Upper lobe of left lung (tissue), 6 donors: ENCODE measurements at regions not wholly inside any gene's neighbourhood (a gene's known extent, or its start where the extent isn't known, plus 50 kb on each side); places are given as distances from the start of the nearest gene placed in this dataset.

Experiments used
- ATAC-seq, 2 donors: fragments of 200-7000 bp; cut with Tn5 transposase; one replicate each; pipeline ENCODE4 v1.9.1; 2022; ENCODE audit warnings: mild to moderate bottlenecking in 2 of 2, moderate library complexity in 2 of 2; ENCODE audit not compliant: low FRiP score in 2 of 2
- DNase-seq, 2 donors: peaks; one replicate each; pipeline ENCODE4 v3.0.0-alpha.2; 2019 to 2020
- H3K27ac ChIP-seq, 4 donors: fragments of 200-600 bp; sonication (generic); one replicate each; pipeline ENCODE4 v1.5.1; 2016 to 2019
- H3K27me3 ChIP-seq, 4 donors: fragments of 200-600 bp; sonication (generic); one replicate each; pipeline ENCODE4 v1.5.1; 2017 to 2019
- H3K36me3 ChIP-seq, 4 donors: fragments of 200-600 bp; sonication (generic); one replicate each; pipeline ENCODE4 v1.5.1; 2016 to 2019
- H3K4me1 ChIP-seq, 4 donors: fragments of 200-600 bp; sonication (generic); one replicate each; pipeline ENCODE4 v1.5.1; 2018 to 2019
- H3K4me3 ChIP-seq, 4 donors: fragments of 200-600 bp; sonication (generic); one replicate each; pipeline ENCODE4 v1.5.1; 2017 to 2019; ENCODE audit warnings: mild to moderate bottlenecking in 2 of 4, moderate library complexity in 1 of 4
- H3K9me3 ChIP-seq, 4 donors: fragments of 200-600 bp; sonication (generic); one replicate each; pipeline ENCODE4 v1.5.1; 2018 to 2019
- EP300 ChIP-seq, 4 donors: sonication (generic); formaldehyde crosslinking; IDR thresholded peaks; one replicate each; pipeline ENCODE4 v1.5.1; 2017; ENCODE audit warnings: antibody characterized with exemption in 4 of 4, control low read depth in 2 of 4
- POLR2A ChIP-seq, 4 donors: fragments of 450-650 bp; IDR thresholded peaks; one replicate each; pipeline ENCODE4 v1.5.1; 2016 to 2017; ENCODE audit warnings: antibody characterized with exemption in 4 of 4, mild to moderate bottlenecking in 2 of 4
- POLR2AphosphoS5 ChIP-seq, 2 donors: sonication (generic); formaldehyde crosslinking; IDR thresholded peaks; one replicate each; pipeline ENCODE4 v1.5.1; 2017; ENCODE audit warnings: antibody characterized with exemption in 2 of 2
- WGBS, 2 donors: methylation state at CpG; one replicate each; pipeline ENCODE4 v1.1.5; 2017 to 2018; 5-methylcytosine and 5-hydroxymethylcytosine counted together
- TF ChIP-seq, protein P1 (sequence below), 6 experiments: fragments of 450-650 bp in 4 of 6; fragments of 200-600 bp in 2 of 6; sonication (generic) in 2 of 6; IDR thresholded peaks; one replicate each; pipeline ENCODE4 v1.5.1; 2016 to 2019; ENCODE audit warnings: antibody characterized with exemption in 6 of 6
- donor health status: DM: no; HTN: no; CAD: no; lungs with moderate emphysema.
- donor health status: DM: no; HTN: yes; CAD: no; lungs with severe emphysema.

GRCh38 chr6:133754298-133754697 is 134.6 kb upstream of the TCF21 start:
- H3K9me3 ChIP-seq, result no peaks in the 10 kb centered on the region
- TF ChIP-seq EP300 (IDR thresholded peaks at IDR 0.05) (no peak), POLR2AphosphoS5 (IDR thresholded peaks at IDR 0.05) (no peak), POLR2A (IDR thresholded peaks at IDR 0.05) (no peak)
- TF ChIP-seq, protein P1, sequence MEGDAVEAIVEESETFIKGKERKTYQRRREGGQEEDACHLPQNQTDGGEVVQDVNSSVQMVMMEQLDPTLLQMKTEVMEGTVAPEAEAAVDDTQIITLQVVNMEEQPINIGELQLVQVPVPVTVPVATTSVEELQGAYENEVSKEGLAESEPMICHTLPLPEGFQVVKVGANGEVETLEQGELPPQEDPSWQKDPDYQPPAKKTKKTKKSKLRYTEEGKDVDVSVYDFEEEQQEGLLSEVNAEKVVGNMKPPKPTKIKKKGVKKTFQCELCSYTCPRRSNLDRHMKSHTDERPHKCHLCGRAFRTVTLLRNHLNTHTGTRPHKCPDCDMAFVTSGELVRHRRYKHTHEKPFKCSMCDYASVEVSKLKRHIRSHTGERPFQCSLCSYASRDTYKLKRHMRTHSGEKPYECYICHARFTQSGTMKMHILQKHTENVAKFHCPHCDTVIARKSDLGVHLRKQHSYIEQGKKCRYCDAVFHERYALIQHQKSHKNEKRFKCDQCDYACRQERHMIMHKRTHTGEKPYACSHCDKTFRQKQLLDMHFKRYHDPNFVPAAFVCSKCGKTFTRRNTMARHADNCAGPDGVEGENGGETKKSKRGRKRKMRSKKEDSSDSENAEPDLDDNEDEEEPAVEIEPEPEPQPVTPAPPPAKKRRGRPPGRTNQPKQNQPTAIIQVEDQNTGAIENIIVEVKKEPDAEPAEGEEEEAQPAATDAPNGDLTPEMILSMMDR (IDR thresholded peaks at IDR 0.05), result no peak
- peak overlapping the region in 1 of 4 donors; percentile 59 for H3K27ac ChIP-seq
- H3K27me3 ChIP-seq, result no peaks in the 10 kb centered on the region
- no peak overlapping the region for H3K4me3 ChIP-seq
- WGBS, 2 donors, result 75 to 87% methylated on average over 1 of the region's 1 CpG
- DNase-seq (no peak), ATAC-seq (no peak)
- H3K4me1 ChIP-seq, result no peaks in the 10 kb centered on the region
- no peaks in the 10 kb centered on the region for H3K36me3 ChIP-seq

- WGBS, 2 donors, result 70 to 76% methylated on average over 3 of the region's 3 CpGs
- H3K9me3 ChIP-seq, result no peaks in the 10 kb centered on the region
- no peaks in the 10 kb centered on the region for H3K27me3 ChIP-seq
- TF ChIP-seq POLR2AphosphoS5 (IDR thresholded peaks at IDR 0.05) (no peak), EP300 (IDR thresholded peaks at IDR 0.05) (no peak), POLR2A (IDR thresholded peaks at IDR 0.05) (no peak)
- TF ChIP-seq, protein P1 (IDR thresholded peaks at IDR 0.05), result no peak
- DNase-seq (no peak), ATAC-seq (peak in 1 of 2 donors; percentile 75)
- H3K4me3 ChIP-seq, result no peak overlapping the region
- H3K4me1 ChIP-seq, result no peaks in the 10 kb centered on the region
- H3K36me3 ChIP-seq, result no peaks in the 10 kb centered on the region
- peak overlapping the region; percentile 37 to 75 (median 42) for H3K27ac ChIP-seq
These were observed 132.7 kb upstream of the TCF21 start for GRCh38 chr6:133756078-133756695.

DNA sequence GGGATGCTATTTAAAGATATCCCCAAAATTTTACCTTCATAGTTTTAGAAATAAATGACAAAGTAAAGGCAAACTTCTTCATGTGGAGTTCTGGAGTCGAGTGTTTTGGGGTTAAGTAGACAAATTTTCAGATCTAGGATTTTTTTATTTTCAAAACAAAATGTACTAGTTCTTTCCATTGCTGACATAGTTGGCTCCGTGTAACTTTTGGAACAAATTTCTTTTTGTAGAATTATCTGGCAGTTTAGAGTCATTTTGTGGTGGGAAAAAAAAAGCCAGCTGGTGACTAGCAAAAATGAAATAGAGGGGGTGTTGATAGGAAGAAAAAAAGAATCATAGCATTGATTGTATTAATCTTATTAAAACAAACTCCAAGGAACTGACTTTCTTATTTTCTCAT is 131.6 kb upstream of the TCF21 start:
- Histone ChIP-seq H3K4me3 (no peak overlapping the region), H3K4me1 (no peaks in the 10 kb centered on the region), H3K27ac (peak overlapping the region in 3 of 4 donors; percentile 36 to 75 (median 37)), H3K36me3 (no peaks in the 10 kb centered on the region), H3K27me3 (no peaks in the 10 kb centered on the region), H3K9me3 (no peaks in the 10 kb centered on the region)
- ATAC-seq, result peak in 1 of 2 donors; percentile 39
- DNase-seq, result no peak
- 59 to 68% methylated on average over 2 of the region's 2 CpGs for WGBS, 2 donors
- TF ChIP-seq, protein P1 (IDR thresholded peaks at IDR 0.05), result no peak

- ATAC-seq, result no peak
- Histone ChIP-seq H3K4me1 (no peaks in the 10 kb centered on the region), H3K27ac (peak overlapping the region in 3 of 4 donors; percentile 9 to 73 (median 70))
These were observed 130.0 kb upstream of the TCF21 start for GRCh38 chr6:133758815-133759335.

More at GRCh38 chr6:133758815-133759335, 130.0 kb upstream of the TCF21 start:
- WGBS, 2 donors, result 45 to 48% methylated on average over 2 of the region's 2 CpGs
- Histone ChIP-seq H3K4me3 (no peak overlapping the region), H3K36me3 (no peaks in the 10 kb centered on the region), H3K9me3 (no peaks in the 10 kb centered on the region), H3K27me3 (no peaks in the 10 kb centered on the region)
- DNase-seq, result no peak
- TF ChIP-seq, protein P1 (IDR thresholded peaks at IDR 0.05), result no peak
- TF ChIP-seq POLR2A (IDR thresholded peaks at IDR 0.05) (no peak), EP300 (IDR thresholded peaks at IDR 0.05) (no peak), POLR2AphosphoS5 (IDR thresholded peaks at IDR 0.05) (no peak)
